ENCODE measurements at regions not wholly inside any gene's neighbourhood (a gene's known extent, or its start where the extent isn't known, plus 50 kb on each side); places are given as distances from the start of the nearest gene placed in this dataset.

DNA sequence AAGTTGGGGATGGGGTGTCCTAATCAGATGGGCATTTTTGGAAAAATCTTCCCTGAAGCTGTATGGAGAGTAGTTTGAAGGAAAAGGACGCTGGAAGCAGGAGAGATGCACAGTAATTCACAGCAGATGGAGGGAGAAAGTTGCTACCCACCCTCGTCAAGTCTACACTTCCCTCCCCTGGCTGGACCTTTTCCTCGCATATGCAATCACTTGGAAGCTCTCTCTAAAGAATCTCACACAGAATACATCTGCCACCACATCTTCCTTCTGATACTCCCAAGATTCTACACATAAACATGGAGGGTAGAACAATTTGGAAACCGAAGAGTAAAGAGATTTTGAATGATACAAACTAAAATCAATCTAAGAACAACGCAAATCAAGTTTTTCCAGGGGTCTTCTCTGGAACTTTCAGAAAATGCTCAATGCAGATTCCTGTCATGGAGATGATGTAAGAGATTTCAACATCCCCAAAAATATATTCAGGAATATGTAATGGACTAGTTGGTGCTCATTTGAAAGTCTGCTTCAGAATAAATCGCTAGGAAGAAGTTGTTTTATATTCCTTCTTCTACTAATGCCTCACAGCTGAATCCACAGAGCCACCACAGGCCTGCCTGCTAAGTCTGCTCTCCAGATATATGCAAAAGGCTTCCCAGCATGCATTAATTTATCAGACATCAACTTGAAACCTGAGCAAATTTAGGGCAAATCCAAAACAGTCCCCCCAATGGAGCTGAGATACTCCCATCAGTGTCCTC, 291.5 kb downstream of the LRATD1 start:
- no peak for DNase-seq

DNA sequence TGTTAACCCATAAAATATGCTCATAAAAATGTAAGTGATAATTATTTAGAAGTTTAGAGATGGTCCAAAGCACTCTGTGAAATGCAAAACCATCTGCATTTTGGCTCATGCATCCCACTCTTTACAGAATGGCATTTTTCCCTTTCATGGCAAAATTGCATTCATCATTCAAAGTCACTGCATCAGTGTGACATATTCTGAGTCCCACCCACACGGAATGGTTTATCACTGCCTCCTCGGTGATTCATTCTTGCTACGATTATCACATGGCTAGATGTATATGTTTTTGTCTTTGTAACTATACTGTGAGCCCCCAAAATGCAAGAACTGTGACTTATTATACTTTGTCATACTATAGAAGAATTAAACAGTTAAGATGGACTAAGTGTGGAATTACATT, 293.0 kb downstream of the LRATD1 start:
- DNase-seq: no peak

DNA sequence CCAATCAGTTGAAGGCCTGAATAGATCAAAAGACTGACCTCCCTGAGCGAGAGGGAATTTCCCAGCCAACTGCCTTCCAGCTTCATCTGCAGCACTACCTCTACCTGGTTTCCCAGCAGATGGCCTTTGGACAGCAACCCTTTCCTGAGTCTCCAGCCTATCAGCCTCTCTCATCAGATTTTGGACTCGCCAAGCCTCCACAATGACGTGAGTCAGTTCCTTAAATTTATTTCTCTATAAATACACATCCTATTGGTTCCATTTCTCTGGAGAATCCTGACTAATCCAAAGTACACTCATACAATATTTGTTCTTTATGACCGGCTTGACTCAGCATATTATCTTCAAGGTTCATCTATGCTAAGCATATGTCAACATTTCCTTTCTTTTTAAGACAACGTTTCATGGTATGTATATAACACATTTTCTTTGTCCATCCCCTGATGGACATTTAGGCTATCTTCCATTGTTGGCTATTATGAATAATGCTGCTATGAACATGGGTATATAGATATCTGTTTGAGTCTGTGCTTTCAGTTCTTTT, 294.6 kb downstream of the LRATD1 start:
- DNase-seq: no peak

DNA sequence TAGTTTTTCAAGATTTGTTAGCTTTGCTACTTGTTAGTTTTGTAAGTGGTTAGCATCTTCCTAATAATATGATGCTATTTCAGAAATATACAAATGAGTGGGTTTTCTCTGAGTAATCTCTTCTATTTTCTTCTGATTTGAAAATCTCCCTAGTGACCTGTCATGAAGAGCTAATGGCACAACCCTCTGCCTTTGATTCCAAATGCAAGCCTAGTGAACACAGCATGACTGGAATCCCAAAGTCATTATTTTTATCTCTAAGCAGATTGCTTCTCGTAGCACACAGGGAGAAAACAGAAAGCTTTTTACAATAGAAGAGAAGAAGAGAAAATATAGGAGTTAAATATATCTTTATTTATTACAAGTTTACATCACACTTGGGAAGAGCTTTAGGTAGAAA, 295.5 kb downstream of the LRATD1 start:
- no peak for DNase-seq

DNA sequence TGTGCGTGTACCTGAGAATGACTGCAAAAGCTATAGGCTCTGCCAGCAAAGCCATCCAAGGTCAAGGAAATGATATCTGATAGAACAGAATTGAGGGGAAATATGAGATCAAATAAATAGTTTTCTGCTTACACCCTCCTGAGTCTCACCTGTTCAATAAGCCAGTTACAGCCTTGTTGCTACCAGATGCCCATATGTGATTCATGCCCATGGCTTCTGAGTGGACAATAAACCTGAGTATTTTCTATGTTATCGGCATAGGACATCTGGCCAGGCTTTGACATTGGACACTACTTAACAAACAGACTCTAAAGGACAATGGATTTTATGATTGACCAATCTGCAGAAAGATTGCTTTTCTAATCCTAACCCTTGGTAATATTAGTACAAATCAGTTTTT, 297.9 kb downstream of the LRATD1 start:
- DNase-seq: no peak

DNA sequence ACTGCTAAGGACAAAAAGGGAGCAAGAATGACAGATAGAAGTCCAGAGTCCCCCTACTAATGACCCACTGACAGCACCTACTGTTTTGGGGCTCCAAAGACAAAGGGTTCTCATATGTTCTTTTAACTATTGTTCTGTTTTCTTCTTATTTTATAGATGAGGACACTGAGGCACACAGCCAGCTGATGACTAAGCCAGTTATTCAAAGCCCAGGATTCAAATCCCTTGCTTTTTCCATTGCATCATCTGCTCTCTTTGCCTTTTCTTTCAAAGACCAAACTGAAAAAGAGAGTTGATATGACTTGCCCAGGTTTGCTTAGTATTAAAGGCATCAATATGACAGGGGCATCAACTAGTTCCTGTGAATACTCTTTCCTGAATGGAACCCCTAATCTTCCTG, 299.8 kb downstream of the LRATD1 start:
- no peak for DNase-seq

DNA sequence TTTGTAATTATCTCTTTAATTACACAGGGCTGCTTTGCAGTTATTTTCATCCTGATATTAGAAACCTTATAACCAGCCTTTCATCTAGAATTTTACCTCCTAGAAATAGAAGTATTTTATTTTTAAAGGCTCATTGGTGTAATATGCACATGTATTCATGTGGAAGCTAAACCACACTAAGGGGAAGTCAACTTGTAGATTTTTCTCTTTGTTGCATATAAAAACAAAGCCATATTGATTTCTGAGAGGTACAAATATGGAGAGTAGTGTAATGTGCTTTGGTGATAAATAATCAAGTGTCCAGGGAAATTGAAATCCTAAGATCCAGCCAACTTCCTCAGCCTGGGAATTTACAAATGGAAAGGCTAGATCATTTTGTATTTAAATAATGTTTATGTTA, 301.2 kb downstream of the LRATD1 start:
- DNase-seq: no peak

DNA sequence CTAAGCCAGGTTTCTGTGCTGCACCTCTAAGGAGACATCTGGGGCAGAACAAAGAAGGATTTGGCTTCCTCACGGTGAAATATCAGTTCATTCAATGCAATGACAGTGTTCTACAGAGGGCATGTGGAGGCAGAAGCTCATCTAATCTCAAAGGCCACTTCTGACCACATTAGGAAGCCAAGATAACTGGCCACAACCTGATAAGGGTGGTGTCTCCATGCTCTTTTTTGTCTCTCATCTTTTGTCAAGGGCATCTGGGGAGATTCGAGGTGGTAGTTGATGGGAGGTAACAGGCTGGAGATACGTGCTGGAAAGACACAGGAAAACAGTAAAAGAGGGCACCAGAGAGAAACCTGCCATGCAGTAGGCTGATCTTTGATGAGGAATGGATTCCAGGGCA, 303.9 kb downstream of the LRATD1 start:
- no peak for DNase-seq

DNA sequence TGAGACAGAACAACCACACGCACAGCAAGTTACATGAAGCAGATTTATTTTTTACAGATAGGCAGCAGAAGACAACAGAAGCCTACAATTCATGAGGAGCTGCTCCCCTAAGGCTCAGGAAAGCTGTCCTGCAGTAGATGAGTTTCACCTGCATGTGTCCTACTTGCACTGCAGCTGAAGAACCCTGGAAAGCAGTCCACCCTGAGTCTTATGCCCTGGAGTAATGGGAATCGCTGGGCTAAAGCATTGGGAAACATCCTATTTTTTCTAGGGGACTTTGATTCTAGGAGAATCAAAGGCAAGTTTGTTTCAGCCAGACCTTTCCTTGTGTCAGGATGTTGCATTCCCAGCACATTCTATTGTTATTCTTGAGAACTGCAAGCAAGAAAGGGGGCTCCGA, 304.8 kb downstream of the LRATD1 start:
- no peak for DNase-seq

DNA sequence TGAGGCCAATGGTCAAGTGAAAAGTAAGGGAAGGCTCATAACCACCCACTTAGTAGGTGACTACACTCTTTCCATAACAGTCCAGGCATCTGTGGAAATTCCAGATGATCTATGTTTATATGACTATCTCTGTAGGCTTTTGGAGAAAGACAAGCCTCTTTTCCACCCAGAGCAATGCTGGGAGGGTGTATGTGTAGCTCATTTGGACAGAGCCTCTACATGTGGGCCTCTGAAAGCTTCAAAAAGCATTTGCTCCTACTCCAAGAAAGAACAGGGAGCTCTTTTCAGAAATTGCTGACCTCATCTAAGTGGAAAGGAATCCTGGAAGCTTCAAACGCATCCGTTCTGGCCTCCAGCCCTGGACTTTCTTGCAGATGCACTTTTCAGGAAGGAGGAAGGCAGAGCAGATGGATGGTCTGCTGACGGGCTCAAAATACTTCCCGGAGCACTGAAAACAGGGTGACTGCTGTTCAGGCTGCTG, 308.7 kb downstream of the LRATD1 start:
- no peak for DNase-seq

DNA sequence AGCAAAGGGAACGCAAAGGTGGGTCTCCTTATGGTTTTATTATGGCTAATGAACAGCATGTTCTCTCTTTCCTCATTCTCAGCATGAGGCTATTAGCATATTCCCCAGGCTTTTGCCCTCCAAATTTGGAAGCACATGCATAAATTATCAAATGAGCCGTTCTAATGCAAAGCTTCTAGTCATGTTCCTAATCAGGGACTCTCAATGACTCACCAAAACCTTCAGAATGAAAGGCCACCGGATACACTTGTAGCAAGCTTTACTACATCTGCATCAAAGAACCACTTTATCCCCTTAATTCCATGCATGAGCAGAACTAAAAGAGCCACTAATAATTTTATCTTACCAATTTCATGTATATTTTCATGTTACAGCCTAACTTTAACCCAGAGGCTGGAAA, 310.5 kb downstream of the LRATD1 start:
- DNase-seq: no peak

DNA sequence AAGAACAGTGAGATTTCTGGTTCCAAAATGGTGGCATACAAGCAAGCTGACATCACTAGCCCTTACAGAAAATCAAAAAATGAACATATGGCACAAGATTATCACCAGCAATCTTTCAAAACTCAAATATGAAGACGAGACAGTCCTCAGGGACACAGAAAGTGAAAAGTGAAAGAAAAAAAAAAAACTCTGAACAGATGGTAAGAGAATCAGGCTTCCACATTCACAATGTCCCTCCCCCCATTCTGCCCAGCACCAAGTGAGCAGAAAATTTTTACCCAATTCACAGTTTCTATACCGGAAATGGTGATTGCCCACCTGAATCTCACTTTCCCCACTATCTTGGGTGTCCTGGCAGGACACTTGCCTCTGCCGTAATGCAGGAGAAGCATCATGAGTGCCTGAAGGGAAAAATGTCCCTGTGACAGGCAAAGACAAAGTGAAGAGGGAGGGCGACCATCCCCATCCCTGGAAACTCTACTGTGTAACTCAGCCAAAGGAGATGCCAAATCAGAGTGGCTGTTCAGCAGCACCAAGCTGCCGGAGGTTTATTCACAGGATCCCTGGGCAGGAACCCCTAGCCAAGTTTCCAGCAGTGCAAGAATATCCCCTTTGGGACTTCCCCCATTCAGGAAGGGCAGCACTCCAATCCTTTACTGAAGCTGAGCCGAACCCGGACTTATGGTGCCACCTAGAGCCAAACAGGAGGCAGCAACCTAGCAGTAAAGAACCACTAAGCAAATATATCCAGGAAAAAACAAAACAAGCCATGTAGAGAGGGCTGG, 312.2 kb downstream of the LRATD1 start:
- DNase-seq: no peak

DNA sequence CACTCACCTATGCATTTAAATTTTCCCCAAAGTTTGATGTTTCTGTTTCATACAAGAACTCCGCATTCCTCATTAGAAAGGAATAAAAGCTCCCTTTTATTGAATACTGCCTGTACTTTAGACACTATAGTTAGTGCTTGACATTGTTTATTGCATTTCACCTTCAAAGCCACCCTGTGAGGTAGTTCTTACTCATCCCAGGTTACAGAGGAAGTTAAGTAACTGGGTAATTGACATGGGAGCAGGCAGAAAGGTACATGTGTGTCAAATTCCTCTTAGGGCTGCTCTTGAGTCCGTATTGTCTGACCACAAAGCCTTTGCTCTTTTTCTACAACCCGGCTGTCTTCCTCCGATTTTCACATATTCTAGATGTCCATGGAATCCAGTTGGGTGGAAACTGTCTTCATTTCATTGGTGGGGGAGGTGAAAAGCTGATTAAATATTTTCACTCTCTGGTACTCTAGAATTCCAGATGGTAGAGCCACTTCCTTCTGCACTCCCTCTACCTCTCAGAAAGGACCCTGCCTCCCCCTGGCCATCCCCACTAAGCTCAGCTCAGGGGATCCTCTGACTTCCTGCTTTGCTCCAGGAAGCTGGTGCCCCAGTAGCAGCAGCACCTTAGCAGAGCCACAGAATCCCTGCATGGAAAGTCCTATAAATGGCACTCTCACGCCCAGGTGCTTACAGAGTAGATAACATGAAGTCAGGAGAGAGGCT, 319.2 kb downstream of the LRATD1 start:
- no peak for DNase-seq

DNA sequence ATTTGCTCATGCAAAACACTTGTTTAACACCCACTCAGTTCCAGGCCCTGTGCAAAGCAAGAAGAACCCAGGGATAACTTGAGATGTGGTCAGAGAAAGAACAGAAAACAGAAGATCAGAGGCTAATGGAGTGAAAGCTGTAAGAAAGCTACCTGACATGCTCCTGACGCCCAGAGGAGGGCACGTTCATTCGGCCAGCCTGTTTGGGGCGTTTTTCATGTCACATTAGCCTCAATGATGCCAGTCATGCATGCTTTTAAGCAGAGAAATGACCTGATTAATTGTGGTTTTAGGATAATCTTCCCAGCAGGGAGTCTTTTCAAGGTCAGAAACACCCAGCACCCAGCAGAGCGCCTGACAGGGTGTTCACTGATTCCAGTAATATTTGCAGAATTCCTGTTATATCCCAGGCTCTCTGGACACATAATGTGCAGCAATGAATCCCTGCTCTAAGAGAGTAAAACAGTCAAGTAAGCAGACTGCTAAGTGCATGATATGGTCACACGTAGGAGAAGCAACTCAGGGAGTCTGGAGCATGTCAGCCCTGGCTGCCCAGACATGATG, 320.0 kb downstream of the LRATD1 start:
- no peak for DNase-seq

DNA sequence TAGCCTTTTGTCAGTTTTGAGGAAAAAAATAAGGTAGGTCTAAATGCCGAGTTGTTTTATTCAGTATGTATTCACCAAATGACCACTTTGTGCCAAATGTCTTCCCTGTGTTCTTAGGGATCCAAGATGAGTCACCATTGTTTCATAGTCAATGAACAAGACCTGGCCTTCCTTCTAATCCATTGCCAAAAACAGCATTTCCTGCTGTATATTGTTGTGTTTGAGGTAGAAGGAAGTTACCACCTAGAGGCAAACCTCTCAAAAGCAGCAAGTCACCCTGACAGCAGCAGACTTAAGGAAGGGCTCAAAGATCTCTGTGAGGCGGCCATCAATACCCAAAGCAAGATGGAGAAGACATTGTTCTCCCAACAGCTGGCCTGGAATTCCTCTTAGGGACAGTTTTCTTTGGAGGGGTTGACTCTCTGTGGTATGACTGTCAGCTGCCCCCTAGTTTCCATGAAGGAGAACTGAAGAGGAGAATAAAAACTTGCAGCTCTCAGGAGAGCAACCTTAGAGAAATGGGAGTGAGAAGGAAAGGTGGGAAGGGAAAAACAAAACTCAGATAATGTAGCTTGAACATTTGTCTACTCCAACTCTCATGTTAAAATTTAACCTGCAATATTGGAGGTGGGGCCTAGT, 328.3 kb downstream of the LRATD1 start:
- no peak for DNase-seq

DNA sequence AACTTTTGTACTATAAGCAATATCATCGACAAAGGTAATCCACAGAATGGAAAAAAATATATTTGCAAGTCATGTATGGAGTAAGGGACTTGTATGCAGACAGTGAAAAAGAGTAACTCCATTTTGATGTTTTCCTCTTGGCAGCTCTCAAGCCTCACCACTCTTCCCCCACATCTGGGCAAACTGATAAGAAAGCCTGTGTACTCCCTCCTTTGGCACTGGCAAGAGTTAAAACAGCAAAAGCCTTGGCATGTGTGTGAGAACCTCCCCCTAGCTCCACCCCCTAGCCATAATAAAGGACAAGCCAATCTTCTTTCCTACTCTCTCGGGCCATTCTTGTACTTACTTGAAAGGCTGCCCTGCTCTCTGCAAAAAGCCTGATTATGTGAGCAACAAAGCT, 335.2 kb downstream of the LRATD1 start:
- DNase-seq: no peak

DNA sequence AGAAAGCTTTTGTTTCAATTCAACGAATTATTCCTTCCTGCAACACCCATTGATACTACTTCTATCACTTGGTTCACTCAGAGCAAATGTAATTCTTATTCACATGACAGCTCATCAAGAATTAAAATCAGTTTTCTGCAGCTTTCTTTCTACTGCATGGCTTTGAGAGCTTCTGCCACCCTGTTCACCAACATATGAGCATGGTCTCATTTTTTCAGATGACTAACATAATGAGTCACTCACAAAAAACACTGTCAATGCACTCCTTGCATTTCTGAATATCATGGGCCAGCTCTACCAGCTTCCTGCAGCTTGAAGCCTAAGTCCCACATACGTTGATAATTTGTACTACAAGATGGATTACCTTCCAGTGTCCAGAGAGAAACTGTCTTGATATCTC, 342.9 kb downstream of the LRATD1 start:
- no peak for DNase-seq

DNA sequence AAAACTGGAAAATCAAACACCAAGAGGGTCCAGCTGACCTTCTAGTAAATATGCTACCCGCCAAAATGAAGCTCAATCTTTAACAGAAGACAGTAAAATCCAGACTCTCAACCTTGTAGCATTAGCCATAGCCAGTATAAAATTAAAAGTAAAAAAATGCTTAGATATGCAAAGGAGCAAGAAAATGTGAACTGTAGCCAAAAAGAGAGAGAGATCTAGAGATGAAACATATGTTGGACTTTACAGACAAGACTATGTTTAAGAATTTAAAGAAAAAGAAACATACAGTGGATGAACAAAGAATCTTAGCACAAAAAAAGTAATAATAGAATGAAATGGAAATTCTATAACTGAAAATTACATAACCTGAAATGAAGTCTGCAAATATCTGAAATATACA, 344.5 kb downstream of the LRATD1 start:
- DNase-seq: no peak

DNA sequence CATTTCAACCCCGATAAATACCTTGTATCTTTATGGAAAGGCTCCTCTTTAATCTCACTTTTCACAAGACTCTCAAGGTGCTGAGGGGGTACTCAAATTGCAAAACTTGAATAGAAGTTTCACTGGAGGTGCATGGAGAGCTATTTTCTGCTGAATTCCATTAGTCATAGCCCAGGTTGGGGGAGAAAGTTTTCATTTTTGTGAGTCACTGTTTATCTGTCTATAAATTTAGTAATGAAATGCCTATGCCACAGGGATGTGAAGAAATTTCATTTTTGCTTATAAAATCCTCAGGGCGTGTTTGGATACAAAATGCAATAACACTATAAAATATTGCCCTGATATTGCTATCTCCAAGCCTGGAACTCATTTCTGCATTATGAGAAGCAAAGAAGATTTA, 346.3 kb downstream of the LRATD1 start:
- DNase-seq: no peak

DNA sequence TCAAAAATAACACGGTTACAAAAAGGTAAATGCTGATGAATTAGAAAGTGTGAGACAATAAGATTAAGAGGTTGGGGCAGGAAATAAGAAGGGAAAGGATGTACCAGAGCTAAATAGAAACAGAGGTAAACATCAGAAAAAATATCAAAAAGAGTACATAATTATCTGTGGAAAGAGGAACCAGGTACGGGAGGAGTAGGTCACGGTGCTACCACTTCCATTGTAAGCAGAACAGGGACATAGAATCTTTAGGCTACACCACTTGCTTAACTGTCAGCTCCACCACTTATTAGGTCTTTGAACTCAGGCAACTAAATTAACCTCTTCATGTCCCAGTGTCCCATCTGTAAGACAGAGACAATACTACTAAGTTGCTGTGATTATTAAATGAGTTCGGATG, 350.3 kb downstream of the LRATD1 start:
- no peak for DNase-seq

DNA sequence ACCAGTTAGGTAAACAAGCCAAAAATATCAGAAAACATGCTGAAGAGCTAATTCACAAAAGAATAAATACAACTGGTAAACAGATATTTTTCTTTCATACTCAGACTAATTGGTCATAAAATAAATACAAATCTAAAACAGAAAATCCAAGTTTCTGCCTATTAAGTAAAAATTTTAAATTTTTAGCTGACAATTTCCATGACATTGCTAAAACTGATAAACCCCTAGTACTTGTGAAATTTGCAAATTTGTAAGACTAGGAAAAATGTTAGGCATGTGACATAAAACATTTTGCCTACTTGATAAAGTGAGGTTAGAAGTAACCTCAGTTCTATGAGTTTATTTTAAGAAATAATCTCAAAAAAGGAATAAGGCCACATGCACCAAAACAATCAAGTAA, 356.1 kb downstream of the LRATD1 start:
- no peak for DNase-seq

DNA sequence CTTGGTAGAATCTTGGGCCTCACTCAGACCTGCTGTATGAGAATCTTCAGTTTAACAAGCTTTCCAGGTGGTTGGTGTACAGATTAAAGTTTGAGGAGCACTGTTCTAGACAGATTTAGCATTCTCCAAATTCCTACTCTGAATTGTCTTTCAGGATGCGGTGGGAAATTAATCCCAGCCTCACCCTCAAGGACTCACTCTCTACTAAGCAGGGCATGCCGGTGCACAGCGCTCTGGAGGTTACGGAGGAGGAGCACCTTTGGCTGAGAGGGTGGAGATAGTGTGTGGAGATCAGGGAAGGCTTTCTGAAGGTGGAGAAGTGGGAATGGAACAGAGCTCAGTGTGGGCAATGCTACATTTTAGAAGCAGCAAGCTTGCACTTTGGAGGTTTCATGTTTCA, 359.2 kb downstream of the LRATD1 start:
- no peak for DNase-seq

DNA sequence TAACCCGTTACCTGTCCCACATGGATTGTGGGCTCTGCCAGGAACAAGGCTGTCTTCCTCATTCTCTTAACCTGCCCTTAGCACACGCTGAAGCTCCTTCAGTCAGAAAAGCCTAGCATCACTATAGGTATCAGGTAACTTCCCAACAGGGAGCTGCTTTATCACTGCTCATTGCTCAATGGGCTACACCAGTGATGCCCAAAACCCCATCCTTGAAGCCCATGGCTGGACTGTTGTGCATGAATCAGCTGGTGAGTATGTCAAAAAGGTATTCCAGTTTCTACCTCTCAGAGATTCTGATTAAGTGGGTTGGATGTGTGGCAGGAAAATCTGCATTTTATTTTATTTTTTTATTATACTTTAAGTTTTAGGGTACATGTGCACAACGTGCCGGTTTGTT, 362.2 kb downstream of the LRATD1 start:
- no peak for DNase-seq
